HG02763 (cell line): ENCODE measurements at regions not wholly inside any gene's neighbourhood (a gene's known extent, or its start where the extent isn't known, plus 50 kb on each side); places are given as distances from the start of the nearest gene placed in this dataset.

Source experiments
- ATAC-seq: cut with Tn5 transposase; IDR thresholded peaks from one replicate; pipeline ENCODE4 v1.9.1; 2021; ENCODE audit warnings: mild to moderate bottlenecking, moderate library complexity; ENCODE audit not compliant: unreplicated experiment

- no peak for ATAC-seq
Observed at GRCh38 chr14:97336179-97336578, 539.0 kb downstream of the VRK1 start.

GRCh38 chr14:97336816-97337215, 539.6 kb downstream of the VRK1 start:
- ATAC-seq: no peak

- ATAC-seq: no peak
Observed at GRCh38 chr14:97337267-97337666, 540.1 kb downstream of the VRK1 start.

GRCh38 chr14:97337670-97338069, 540.5 kb downstream of the VRK1 start:
- no peak for ATAC-seq

- no peak for ATAC-seq
Observed at GRCh38 chr14:97344666-97345065, 547.5 kb downstream of the VRK1 start.

- no peak for ATAC-seq
Observed at GRCh38 chr14:97346675-97347074, 549.5 kb downstream of the VRK1 start.

GRCh38 chr14:97349463-97349862, 552.3 kb downstream of the VRK1 start:
- ATAC-seq: no peak

GRCh38 chr14:97349946-97350345, 552.8 kb downstream of the VRK1 start:
- no peak for ATAC-seq

- ATAC-seq: no peak
Observed at GRCh38 chr14:97350415-97350814, 553.2 kb downstream of the VRK1 start.

- ATAC-seq: no peak
Observed at GRCh38 chr14:97350894-97351731, 553.9 kb downstream of the VRK1 start.

- no peak for ATAC-seq
Observed at GRCh38 chr14:97353102-97353501, 555.9 kb downstream of the VRK1 start.

GRCh38 chr14:97354119-97354722, 557.0 kb downstream of the VRK1 start:
- no peak for ATAC-seq

- no peak for ATAC-seq
Observed at GRCh38 chr14:97359341-97359740, 562.2 kb downstream of the VRK1 start.

- ATAC-seq: no peak
Observed at GRCh38 chr14:97361181-97361580, 564.0 kb downstream of the VRK1 start.

GRCh38 chr14:97361958-97362357, 564.8 kb downstream of the VRK1 start:
- ATAC-seq: no peak

- no peak for ATAC-seq
Observed at GRCh38 chr14:97366400-97366799, 569.2 kb downstream of the VRK1 start.

GRCh38 chr14:97367278-97367677, 570.1 kb downstream of the VRK1 start:
- no peak for ATAC-seq

GRCh38 chr14:97368049-97368448, 570.9 kb downstream of the VRK1 start:
- ATAC-seq: no peak

GRCh38 chr14:97368900-97369564, 571.9 kb downstream of the VRK1 start:
- no peak for ATAC-seq

- ATAC-seq: no peak
Observed at GRCh38 chr14:97369901-97370300, 572.7 kb downstream of the VRK1 start.

- ATAC-seq: no peak
Observed at GRCh38 chr14:97376310-97376709, 579.1 kb downstream of the VRK1 start.

GRCh38 chr14:97377550-97377949, 580.4 kb downstream of the VRK1 start:
- ATAC-seq: no peak
